ENCODE measurements at regions not wholly inside any gene's neighbourhood (a gene's known extent, or its start where the extent isn't known, plus 50 kb on each side); places are given as distances from the start of the nearest gene placed in this dataset.

DNA sequence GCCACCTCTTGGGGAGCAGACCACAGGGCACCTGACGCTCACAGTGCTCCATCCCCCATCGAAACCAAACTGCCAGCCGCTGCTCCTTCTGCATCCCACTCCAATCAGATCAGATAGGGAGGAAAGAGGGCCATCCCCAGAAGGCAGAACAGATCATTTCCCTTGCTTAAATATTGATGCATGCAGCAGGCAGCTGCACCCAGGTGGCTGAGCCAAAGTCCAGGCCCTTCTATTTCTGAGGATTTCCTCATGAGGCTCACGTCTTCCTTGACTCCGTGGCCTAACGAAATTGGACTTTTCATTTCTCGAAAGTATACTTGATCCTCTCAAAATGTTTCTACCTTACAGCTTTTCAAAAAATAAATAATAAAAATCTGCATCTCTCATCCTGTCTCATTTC is 239.2 kb downstream of the ATG4C start:
- TF ChIP-seq, protein P1, sequence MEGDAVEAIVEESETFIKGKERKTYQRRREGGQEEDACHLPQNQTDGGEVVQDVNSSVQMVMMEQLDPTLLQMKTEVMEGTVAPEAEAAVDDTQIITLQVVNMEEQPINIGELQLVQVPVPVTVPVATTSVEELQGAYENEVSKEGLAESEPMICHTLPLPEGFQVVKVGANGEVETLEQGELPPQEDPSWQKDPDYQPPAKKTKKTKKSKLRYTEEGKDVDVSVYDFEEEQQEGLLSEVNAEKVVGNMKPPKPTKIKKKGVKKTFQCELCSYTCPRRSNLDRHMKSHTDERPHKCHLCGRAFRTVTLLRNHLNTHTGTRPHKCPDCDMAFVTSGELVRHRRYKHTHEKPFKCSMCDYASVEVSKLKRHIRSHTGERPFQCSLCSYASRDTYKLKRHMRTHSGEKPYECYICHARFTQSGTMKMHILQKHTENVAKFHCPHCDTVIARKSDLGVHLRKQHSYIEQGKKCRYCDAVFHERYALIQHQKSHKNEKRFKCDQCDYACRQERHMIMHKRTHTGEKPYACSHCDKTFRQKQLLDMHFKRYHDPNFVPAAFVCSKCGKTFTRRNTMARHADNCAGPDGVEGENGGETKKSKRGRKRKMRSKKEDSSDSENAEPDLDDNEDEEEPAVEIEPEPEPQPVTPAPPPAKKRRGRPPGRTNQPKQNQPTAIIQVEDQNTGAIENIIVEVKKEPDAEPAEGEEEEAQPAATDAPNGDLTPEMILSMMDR (IDR thresholded peaks at IDR 0.05): no peak
- no peak for TF ChIP-seq POLR2A (IDR thresholded peaks at IDR 0.05)

Data from breast epithelium (tissue), 3 donors.